OCI-M2 (cell line): ENCODE measurements at regions not wholly inside any gene's neighbourhood (a gene's known extent, or its start where the extent isn't known, plus 50 kb on each side); places are given as distances from the start of the nearest gene placed in this dataset.

Source experiments
- DNase-seq: peaks from one replicate; lab custom pipeline; 2025; ENCODE audit not compliant: unreplicated experiment; lab: John Stamatoyannopoulos, UW

DNA sequence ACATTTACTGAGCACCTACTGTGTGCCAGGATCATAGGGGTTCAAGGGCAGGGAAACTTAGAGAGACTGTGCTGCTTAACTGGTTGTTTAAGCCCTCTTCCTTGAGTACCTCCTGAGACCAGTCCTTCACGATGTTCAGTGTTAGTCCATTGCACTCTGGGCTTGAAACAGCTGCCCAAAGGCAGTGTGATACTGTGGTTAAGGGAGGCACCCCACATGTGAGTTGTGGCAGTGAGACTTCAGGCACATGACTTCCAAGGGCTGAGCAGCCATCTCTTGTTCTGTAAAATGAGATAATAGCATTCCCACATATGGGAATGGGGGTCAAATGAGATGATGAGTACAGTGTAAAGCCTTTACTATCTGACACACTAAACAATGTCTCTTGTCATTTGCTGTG lies 75.1 kb downstream of the LINGO1 start:
- DNase-seq, result no peak

DNA sequence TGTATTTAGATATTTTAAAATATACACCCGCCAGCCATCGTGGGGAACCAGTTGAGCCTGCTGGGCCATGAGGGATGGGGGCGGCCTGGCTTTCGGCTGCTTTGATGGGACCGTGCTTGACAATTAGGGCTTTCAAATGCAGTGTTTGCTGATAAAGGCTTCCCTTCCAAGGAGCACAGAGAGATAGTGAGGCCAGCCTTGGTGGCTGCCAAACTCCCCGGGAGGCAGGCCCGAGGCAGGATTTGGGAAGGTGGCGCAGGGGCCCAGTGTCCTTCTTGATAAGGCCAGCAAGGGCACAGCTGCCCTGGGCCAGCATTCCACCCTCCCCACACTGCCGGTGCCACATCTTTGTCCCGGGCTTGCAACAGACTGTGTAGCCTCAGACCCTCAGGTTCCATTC lies 75.6 kb downstream of the LINGO1 start:
- DNase-seq, result no peak

DNA sequence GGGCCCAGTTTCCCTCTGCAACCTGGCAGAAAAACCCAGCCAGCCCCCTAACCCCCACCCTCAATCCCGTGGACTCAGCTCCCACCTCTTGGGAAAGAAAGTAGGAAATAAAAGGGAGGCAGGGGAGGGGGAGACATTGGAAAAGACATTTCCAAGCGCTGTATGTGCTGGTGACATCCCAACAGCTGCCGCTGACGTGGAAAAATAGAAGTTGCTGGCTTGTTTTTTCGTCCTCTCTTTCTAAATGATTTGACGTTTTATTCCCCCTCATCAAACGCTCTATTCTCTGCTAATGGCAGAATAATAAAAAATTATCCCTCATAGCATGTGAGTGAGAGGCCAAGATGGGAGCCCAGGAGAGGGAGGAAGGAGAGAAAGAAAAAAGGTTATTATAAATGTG lies 76.1 kb downstream of the LINGO1 start:
- no peak for DNase-seq

DNA sequence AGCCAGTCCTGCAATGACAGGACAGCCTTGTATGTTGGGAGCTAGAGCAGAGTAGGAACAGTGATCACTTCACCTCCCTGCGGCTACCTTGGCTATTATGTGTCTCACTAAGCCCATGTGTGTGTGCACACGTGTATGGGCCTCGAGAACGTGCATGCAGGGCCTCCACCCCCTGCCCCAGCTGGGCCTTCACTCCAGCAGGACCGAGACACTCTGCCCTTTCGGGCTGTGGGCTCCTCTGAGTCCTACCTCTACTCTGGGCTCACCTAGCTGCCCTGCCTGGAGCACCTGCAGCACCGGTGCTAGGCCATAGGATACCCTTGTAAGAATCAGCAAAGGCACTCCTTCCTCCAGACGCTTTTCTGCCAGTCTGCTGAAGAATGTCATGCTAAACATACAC lies 77.5 kb downstream of the LINGO1 start:
- no peak for DNase-seq

DNA sequence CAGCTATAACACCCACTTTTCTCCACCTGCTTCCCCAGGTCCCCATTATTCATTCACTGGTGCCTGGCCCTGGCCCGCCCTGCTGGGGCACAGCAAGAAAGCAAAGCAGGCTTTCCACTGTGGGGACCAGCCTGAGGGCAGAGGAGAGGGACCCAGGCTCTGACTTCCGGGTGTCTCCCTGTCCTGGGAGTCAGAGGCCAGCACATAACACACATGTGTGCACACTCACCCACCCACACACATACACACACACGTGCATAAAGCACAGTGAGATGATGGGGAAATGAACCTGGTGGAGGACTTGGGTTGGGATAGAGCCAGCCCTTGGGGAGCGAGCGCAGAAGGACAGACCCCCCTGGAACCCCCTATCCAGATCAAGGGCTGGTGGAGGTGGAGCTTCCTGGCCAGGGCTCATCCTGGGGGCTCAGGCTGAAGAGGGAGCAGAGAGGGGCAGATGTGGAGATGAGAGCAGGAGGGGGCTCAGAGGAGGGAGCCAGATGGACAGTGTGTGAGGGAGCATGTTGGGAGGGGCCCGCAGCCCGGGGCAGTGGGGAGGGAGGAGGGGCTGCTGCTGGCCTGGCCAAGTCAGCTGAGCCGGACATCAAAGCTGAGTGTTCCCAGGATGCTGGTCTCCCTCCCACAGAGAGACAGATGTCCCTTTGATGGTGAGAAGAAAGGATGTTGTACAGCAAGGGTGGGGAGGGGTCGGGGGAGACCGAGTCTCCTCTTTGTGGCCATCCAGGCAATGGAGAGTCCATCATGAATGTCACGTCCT lies 78.2 kb downstream of the LINGO1 start:
- DNase-seq, result no peak

DNA sequence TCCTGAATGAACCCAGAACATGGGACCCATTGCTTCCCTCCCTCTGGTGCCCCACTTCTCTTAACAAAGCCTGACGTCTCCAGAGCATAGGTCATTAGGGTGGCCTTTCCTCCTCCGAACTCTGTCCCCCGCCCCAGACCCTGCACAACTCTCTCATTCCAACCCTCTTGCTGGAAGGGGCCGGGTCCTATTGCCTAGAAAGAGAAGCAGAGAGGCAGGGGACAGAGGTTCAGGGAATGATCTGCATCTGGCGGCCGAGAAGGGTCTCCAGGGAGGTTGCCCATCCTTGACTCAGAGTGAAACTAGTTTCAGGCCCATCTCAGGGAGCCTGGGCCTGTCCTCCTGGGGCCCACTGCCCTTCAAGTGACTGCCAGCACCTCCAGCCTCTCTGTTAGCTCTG lies 79.0 kb downstream of the LINGO1 start:
- DNase-seq, result no peak

DNA sequence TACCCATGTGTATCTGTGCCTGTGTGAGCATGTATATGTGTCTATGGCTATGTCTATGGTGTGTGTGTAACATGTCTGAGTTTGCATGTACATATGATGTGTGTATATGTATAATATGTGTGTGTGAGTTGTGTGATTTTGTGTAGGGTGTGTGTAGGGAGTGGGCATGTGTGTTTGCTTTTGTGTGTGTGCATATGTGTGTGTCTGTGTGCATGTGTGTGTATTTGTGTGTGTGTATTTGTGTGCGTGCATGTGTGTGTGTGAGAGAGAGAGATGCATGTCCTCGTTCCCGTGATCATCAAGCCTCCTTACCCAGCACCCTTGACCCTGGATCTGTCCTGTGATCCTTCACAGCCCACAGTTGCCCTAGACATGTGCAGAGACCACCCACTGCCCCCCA lies 79.5 kb downstream of the LINGO1 start:
- DNase-seq, result no peak

DNA sequence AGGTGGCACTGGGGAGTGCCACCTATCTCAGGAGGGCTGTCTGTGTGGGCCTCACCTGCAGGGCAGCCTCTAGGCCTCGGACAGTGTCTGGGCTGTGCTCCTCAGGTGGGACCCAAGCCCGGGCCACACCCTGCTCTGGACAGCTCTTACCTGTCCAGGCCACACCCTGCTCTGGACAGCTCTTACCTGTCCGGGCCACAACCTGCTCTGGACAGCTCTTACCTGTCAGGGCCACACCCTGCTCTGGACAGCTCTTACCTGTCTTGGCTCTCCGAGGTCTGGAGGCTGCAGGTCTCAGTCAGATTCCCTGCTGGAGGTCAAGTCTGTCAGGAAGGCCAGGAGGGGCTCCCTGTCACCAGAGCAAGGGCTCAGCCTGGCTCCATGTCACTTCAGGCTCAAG lies 80.6 kb downstream of the LINGO1 start:
- DNase-seq, result no peak

DNA sequence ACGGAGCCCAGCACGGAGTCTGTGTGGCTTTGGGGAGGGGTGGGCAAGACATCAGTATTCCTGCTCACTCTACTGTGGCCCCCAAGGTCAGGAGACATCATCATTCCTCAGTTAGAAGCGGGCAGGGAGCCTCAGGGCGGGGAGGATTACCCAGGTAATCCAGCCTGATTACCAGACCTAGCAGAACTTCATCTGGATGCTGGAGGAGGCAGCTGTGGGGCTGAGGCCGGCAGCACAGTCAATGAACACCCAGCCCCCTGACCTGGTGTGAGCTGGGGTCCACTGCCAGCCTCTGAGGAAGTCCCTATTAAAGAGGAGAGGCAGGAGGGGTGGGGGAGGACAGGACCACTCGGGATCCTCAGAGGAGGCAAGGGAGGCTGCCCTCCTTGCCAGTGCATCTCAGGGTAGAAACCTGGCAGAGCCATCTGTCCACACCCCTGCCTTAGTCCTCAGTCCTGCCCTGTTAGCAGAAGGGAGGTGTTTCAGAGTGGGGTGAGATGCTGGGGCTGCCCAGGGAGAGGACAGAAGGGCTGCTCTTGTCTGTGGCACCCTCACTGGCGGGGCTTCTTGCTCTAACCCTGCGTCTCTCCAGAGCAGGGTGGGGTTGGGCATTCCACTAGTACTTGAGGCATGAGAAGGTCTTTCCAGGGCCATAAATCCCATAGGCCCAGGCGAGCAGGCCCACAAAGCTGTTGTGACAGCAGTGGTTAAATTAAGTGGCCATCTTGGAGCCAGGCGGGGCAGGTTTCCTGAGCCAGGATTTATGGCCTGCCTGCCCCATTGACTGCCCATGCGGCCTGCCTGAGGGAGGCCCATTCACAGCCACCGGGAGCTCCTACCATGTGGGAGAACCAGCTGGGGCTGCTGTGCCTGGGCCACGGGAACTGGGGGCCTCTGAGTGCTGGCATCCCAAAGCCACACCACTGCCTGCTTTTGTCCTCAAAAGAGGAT lies 82.1 kb downstream of the LINGO1 start:
- DNase-seq, result no peak

DNA sequence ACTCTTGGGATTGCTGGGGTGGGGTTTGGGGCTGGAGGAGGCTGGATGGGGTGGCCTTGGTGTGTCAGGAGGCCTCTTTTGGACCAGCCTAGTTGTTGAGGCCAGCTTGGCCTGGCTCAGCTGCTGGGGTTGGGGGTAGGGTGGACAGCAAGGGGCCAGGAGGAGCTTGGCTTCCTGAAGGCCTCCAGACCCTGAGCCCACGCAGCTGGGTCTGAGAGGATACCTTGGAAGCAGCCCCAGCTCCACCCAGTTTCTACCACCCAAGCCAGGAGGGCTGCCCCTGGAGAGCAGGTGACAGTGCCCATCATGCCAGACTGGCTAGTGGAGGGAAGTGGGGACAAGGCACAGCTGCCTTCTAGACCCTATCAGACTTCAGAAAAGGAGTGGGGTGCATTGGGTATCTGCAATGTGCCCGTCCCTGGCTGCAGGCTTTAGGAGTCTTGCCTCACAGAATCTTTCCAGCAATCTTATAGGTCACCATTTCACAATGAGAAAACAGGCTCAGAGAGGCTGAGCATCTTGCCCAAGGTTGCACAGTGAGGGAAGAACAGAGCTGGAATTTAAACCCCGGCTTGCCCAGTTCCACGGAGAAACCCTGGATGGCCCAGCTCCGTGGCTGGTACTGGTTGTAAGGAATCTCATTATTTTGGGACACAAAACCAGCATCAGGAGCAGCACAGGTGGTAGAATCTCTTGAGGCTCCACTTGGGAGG lies 83.0 kb downstream of the LINGO1 start:
- DNase-seq, result no peak

DNA sequence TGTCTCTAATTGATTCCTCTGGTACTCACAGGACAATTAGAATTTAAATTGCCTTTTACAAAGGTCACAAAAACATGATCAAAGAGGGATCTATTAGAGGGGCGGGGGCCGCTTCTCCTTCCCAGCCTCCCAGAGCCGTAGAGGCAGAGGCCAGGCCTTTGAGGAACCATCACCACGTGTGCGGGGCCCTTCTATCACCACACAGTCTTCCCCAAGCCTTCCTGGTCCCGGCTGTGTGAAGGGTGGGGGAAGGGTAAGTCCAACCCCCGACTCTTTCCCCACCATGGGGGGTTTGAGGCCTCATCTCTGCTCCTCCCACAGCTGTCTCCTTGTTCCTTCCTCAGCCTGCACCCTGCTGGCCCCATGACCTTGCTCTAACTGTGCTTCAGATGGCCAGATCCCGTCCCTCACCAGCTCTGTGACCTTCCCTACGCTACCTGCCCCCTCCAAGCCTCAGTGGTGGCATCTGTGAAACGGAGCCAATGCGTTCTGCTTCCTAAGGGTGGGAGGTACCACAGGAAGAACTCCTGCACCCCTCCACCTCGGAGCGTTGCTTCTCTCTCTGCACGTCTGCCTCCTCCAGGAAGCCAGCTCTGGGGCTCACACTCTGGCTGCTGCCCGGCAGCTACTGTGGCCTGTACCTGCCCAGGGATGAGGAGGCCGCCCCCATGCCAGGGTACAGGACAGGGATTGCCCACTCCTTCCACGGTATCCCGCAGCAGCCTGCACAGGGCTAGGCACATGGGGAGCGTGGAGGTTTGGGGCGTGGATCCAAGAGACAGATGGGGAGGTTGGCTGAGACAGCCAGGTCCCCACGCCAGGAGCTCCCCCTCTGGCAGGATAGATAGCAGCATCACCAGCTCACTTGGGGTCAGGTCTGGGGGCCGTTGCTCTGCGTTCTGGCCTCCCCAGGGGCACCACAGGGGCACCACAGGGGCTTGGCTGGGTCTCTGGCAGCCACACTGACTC lies 83.8 kb downstream of the LINGO1 start:
- DNase-seq, result no peak

DNA sequence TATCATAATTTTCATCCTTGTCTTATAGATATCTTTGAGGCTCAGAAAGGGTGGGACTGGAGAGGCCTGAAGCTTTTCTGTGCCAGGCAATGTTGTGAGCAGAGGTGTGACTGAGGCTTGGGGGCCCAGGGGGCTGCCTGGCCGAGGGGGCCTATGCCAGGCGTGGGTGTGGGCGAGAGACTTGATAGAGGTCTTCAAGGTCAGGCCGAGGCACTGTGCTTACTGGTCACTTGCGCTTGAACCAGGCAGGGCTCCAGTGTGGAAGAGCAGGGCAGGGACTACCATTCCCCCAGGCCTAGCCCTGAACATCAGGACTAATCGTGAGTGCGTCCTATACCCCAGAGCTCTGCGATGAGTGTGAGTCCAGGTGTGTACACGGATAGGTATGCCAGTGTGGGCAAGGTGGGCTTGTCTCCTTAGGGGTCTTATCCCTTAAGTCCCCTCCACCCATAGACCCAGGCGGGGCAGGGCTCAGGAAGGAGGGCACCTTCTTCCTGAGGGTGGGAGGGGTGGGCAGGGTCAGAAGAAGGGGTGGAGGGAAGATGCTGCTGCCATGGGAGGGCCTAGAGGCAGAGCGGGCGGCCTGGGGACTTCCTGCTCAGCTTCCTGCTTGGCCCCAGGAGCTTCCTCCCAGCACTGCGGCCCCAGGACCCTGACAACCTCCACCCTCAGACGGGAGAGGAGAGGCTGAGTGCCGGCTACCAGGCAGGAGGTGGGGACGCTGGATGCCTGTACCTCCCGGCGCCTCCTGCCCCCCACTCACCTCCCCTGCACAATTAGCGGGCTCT lies 84.7 kb downstream of the LINGO1 start:
- DNase-seq, result no peak

DNA sequence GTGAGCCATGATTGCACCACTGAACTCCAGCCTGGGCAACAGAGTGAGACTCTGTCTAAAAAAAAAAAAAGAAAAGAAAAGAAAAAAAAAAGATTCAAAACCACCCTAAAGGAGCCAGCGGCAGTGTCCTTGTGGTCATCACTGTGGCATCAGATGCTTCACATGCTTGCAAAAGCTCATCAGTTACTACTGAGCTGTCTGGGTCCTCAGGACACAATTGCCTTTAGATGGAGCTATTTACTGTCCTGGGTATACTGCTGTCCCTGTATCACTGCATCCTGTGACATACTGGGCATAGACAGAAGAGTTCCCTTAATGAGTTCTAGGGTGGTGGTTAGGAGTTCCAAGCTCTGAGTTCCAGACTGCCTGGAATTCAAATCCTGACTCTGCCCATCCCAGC lies 85.8 kb downstream of the LINGO1 start:
- no peak for DNase-seq

DNA sequence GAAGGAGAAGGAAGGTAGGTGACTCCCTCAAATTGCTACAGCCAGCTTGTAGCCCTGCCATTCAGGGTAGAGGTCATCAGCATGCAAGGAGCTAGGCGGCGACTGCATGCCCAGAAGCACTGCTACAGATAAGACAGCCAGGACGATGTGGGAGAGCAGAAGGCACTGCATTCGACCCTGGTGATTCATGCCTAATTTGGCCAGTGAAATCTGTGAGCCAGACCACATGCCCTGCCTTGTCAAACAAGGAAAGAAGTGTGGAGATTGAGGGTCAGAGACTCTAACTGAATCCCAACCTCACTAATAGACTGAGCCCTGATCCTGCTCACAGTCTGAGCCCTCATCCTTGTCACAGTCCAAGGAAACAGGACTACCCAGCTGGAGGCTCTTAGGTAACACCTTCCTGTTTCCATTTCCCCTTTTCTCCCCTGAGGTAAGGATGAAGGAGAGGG lies 86.6 kb downstream of the LINGO1 start:
- no peak for DNase-seq

DNA sequence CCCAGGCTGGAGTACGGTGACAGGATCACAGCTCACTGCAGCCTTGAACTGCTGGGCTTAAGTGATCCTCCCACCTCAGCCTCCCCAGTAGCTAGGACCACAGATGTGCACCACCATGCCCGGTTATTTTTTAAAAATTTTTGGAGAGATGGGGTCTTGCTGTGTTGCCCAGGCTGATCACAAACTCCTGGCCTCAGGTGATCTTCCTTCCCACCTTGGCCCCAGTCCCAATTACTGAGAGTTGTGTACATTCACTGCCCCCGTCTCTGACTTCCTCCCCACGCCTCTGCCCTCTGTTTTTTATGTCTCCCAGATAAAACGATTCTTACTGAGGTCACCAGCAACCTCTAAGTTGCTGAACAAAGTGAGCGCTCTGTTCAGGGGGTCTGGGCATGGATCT lies 87.7 kb downstream of the LINGO1 start:
- no peak for DNase-seq

DNA sequence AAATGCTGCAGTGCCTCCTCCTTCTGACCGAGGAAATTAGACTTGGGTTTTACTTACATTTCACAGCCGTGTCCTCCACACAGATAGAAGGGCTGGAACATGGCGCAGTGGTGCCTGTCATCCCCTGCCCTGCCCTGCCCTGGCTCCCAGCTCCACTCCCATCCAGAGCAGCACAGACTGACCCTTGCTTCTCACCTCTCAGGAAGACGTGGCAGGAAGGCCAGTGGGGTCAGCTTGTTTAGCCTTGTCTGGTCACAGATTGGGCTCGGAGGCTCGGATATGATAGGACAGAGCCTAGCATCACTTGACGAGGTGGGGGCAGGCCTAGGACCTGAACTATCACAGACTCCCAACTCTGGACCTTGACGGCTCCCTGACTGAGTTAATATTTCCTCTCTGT lies 88.5 kb downstream of the LINGO1 start:
- DNase-seq, result no peak

DNA sequence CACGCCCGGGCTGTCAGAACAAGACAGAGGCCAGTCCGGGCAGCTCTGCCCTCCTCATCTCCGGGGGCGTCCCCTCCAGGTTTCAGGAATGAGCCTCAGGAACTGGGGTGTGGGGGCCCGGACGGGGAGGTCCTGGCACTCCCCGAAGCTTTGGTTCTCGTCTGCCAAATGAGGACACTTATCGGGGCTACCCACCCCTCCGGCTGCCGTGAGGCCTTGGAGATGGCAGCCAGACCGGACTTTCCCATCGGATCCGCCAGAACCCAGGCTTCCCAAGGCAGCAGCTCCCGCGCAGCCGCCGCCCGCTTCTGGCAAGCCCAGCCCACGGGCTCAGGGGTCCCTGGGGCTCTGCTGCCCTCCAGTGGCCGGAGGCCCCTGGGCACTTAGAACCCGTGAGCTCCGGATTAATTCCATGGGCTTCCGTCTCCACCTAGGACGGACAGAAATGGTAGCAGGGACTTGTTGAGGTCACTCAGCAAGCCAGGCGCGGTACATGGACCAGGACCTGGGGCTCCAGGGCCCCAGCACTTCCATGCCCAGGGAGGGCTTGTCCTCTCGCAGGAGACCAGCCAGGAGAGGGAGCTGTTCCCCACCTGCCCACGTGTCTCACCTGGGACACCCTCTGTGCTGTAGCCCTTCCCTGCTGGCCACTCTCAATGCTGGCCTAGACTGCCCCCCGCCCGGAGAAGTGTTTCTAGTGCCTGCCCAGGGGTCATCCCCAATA lies 89.4 kb downstream of the LINGO1 start:
- peak; percentile 30 for DNase-seq

DNA sequence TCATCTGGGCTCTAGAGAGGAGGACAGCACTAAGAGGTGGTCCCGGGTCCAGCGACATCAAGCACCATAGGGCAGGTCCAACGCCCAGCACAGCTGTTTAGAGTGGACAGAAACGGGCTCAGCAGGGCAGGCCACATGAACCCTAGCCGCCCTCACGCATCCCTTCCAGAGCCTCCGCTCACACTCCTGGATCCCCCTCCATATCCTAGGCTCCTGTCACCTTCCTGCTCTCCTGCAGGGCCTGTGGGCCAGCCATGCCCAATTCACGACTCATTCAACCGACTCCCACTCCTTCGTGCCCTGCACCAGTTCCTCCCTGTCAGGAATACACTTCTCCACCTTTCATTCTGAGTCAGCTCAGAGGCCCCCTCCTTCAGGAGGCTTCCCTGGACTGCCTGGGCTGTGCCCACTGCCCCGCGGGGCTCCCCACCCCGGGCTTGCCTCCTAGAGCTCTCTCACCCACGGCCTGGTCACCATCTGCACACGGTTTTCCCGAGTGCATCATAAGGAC lies 90.2 kb downstream of the LINGO1 start:
- DNase-seq, result no peak
